ENCODE measurements at regions not wholly inside any gene's neighbourhood (a gene's known extent, or its start where the extent isn't known, plus 50 kb on each side); places are given as distances from the start of the nearest gene placed in this dataset.
"Not testable (repeated sequence)": the region's sequence is repeated elsewhere in the genome, so short reads cannot be mapped to it uniquely, and the experiment has no call there.

- H3K9me3 Mint-ChIP-seq, result no peaks in the 10 kb centered on the region
- no peak overlapping the region for H3K4me3 Mint-ChIP-seq
- H3K36me3 Mint-ChIP-seq (ENCODE audit: low read depth), result no peaks in the 10 kb centered on the region
- H3K27ac Mint-ChIP-seq, result no peak overlapping the region
- peaks cover 22% of the 10 kb centered on the region for H3K27me3 Mint-ChIP-seq (ENCODE audit: low read depth)
- H3K4me1 Mint-ChIP-seq (ENCODE audit: low read depth), result no peaks in the 10 kb centered on the region
Observed at GRCh38 chr14:70269582-70269981, 80.8 kb upstream of the SLC8A3 start.

- Mint-ChIP-seq H3K4me1 (ENCODE audit: low read depth) (no peaks in the 10 kb centered on the region), H3K9me3 (no peaks in the 10 kb centered on the region), H3K27me3 (ENCODE audit: low read depth) (peaks cover 18% of the 10 kb centered on the region), H3K27ac (no peak overlapping the region), H3K4me3 (no peak overlapping the region), H3K36me3 (ENCODE audit: low read depth) (no peaks in the 10 kb centered on the region)
Observed at GRCh38 chr14:70268760-70269159, 80.0 kb upstream of the SLC8A3 start.

GRCh38 chr14:70266157-70266556, 77.4 kb upstream of the SLC8A3 start:
- Mint-ChIP-seq H3K27me3 (ENCODE audit: low read depth) (peaks cover 26% of the 10 kb centered on the region), H3K4me1 (ENCODE audit: low read depth) (no peaks in the 10 kb centered on the region)

GRCh38 chr14:70265422-70265821, 76.7 kb upstream of the SLC8A3 start:
- no peak overlapping the region for H3K4me3 Mint-ChIP-seq
- peaks cover 31% of the 10 kb centered on the region for H3K27me3 Mint-ChIP-seq (ENCODE audit: low read depth)
- H3K27ac Mint-ChIP-seq, result no peak overlapping the region
- no peaks in the 10 kb centered on the region for H3K36me3 Mint-ChIP-seq (ENCODE audit: low read depth)
- H3K9me3 Mint-ChIP-seq, result no peaks in the 10 kb centered on the region
- no peaks in the 10 kb centered on the region for H3K4me1 Mint-ChIP-seq (ENCODE audit: low read depth)

More at GRCh38 chr14:70266157-70266556, 77.4 kb upstream of the SLC8A3 start:
- no peaks in the 10 kb centered on the region for H3K36me3 Mint-ChIP-seq (ENCODE audit: low read depth)
- no peaks in the 10 kb centered on the region for H3K9me3 Mint-ChIP-seq
- no peak overlapping the region for H3K27ac Mint-ChIP-seq
- no peak overlapping the region for H3K4me3 Mint-ChIP-seq

GRCh38 chr14:70259420-70259819, 70.7 kb upstream of the SLC8A3 start:
- H3K27me3 Mint-ChIP-seq (ENCODE audit: low read depth), result peaks cover 39% of the 10 kb centered on the region
- no peak overlapping the region for H3K27ac Mint-ChIP-seq

GRCh38 chr14:70257526-70257925, 68.8 kb upstream of the SLC8A3 start:
- Mint-ChIP-seq H3K27me3 (ENCODE audit: low read depth) (peaks cover 51% of the 10 kb centered on the region), H3K36me3 (ENCODE audit: low read depth) (no peaks in the 10 kb centered on the region), H3K27ac (no peak overlapping the region), H3K4me1 (ENCODE audit: low read depth) (no peaks in the 10 kb centered on the region), H3K9me3 (no peaks in the 10 kb centered on the region), H3K4me3 (no peak overlapping the region)

More at GRCh38 chr14:70259420-70259819, 70.7 kb upstream of the SLC8A3 start:
- Mint-ChIP-seq H3K9me3 (no peaks in the 10 kb centered on the region), H3K4me1 (ENCODE audit: low read depth) (no peaks in the 10 kb centered on the region), H3K4me3 (no peak overlapping the region), H3K36me3 (ENCODE audit: low read depth) (no peaks in the 10 kb centered on the region)

GRCh38 chr14:70256601-70257000, 67.8 kb upstream of the SLC8A3 start:
- no peak overlapping the region for H3K27ac Mint-ChIP-seq
- H3K4me1 Mint-ChIP-seq (ENCODE audit: low read depth), result no peaks in the 10 kb centered on the region
- H3K36me3 Mint-ChIP-seq (ENCODE audit: low read depth), result no peaks in the 10 kb centered on the region
- H3K27me3 Mint-ChIP-seq (ENCODE audit: low read depth), result peaks cover 52% of the 10 kb centered on the region
- no peaks in the 10 kb centered on the region for H3K9me3 Mint-ChIP-seq
- peak overlapping the region; percentile 7 for H3K4me3 Mint-ChIP-seq

- Mint-ChIP-seq H3K4me3 (peak overlapping the region; percentile 59), H3K27me3 (ENCODE audit: low read depth) (peaks cover 53% of the 10 kb centered on the region)
- not testable (repeated sequence) for H3K36me3 Mint-ChIP-seq (ENCODE audit: low read depth); H3K9me3 Mint-ChIP-seq; H3K27ac Mint-ChIP-seq; H3K4me1 Mint-ChIP-seq (ENCODE audit: low read depth)
Observed at GRCh38 chr14:70255071-70256057, 66.6 kb upstream of the SLC8A3 start.

- Mint-ChIP-seq H3K36me3 (ENCODE audit: low read depth) (no peaks in the 10 kb centered on the region), H3K27me3 (ENCODE audit: low read depth) (peaks cover 60% of the 10 kb centered on the region), H3K9me3 (no peaks in the 10 kb centered on the region), H3K4me3 (no peak overlapping the region), H3K4me1 (ENCODE audit: low read depth) (no peaks in the 10 kb centered on the region), H3K27ac (no peak overlapping the region)
Observed at GRCh38 chr14:70254476-70254961, 65.8 kb upstream of the SLC8A3 start.

- not testable (repeated sequence) for H3K36me3 Mint-ChIP-seq (ENCODE audit: low read depth); H3K4me3 Mint-ChIP-seq; H3K9me3 Mint-ChIP-seq; H3K4me1 Mint-ChIP-seq (ENCODE audit: low read depth); H3K27ac Mint-ChIP-seq
- peaks cover 60% of the 10 kb centered on the region for H3K27me3 Mint-ChIP-seq (ENCODE audit: low read depth)
Observed at GRCh38 chr14:70253547-70253946, 64.8 kb upstream of the SLC8A3 start.

GRCh38 chr14:70245026-70245425, 56.3 kb upstream of the SLC8A3 start:
- Mint-ChIP-seq H3K27me3 (ENCODE audit: low read depth) (peaks cover 39% of the 10 kb centered on the region), H3K4me1 (ENCODE audit: low read depth) (no peaks in the 10 kb centered on the region), H3K36me3 (ENCODE audit: low read depth) (no peaks in the 10 kb centered on the region), H3K9me3 (peaks cover 5% of the 10 kb centered on the region), H3K27ac (no peak overlapping the region), H3K4me3 (no peak overlapping the region)

- Mint-ChIP-seq H3K36me3 (ENCODE audit: low read depth) (no peaks in the 10 kb centered on the region), H3K4me3 (no peak overlapping the region), H3K27ac (no peak overlapping the region), H3K27me3 (ENCODE audit: low read depth) (peaks cover 30% of the 10 kb centered on the region), H3K9me3 (peaks cover 5% of the 10 kb centered on the region), H3K4me1 (ENCODE audit: low read depth) (no peaks in the 10 kb centered on the region)
Observed at GRCh38 chr14:70239802-70240201, 51.1 kb upstream of the SLC8A3 start.

- not testable (repeated sequence) for H3K27ac Mint-ChIP-seq, H3K4me3 Mint-ChIP-seq
- H3K27me3 Mint-ChIP-seq (ENCODE audit: low read depth), result peaks cover 21% of the 10 kb centered on the region
Observed at GRCh38 chr14:70238635-70239034, 49.9 kb upstream of the SLC8A3 start.

More at GRCh38 chr14:70238635-70239034, 49.9 kb upstream of the SLC8A3 start:
- not testable (repeated sequence) for H3K4me1 Mint-ChIP-seq (ENCODE audit: low read depth); H3K9me3 Mint-ChIP-seq; H3K36me3 Mint-ChIP-seq (ENCODE audit: low read depth)

Measured in T-helper 1 cell treated with Interleukin-12 subunit alpha and Interleukin-12 subunit beta and Interleukin-4 antibody, amounts not matched to agents 30 μg/mL and 1 μg/mL, for 36 hours (primary cell).